ENCODE measurements at regions not wholly inside any gene's neighbourhood (a gene's known extent, or its start where the extent isn't known, plus 50 kb on each side); places are given as distances from the start of the nearest gene placed in this dataset.

- no peaks in the 10 kb centered on the region for H3K9me3 ChIP-seq (ENCODE audit: insufficient read depth, low read depth, low read length)
These were observed 541.2 kb downstream of the QKI start for GRCh38 chr6:163955756-163956155.

GRCh38 chr6:163955096-163955495 is 540.6 kb downstream of the QKI start:
- H3K4me3 ChIP-seq (ENCODE audit: low read length, poor library complexity, severe bottlenecking), result no peak overlapping the region
- TF ChIP-seq EZH2phosphoT487 (IDR thresholded peaks at IDR 0.05; ENCODE audit: borderline replicate concordance) (no peak), CTCF (conservative IDR thresholded peaks at IDR 0.05; ENCODE audit: low read length) (no peak)
- no peaks in the 10 kb centered on the region for H3K4me1 ChIP-seq (ENCODE audit: insufficient read depth, low read length, poor library complexity, severe bottlenecking)
- H3F3A ChIP-seq (ENCODE audit: low read depth), result no peaks in the 10 kb centered on the region
- no peaks in the 10 kb centered on the region for H3K9me2 ChIP-seq (replicated peaks; ENCODE audit: low read depth, low read length)
- no peaks in the 10 kb centered on the region for H3K9me3 ChIP-seq (ENCODE audit: insufficient read depth, low read depth, low read length)
- H3K9ac ChIP-seq (ENCODE audit: low read depth, low read length, poor library complexity, severe bottlenecking), result no peak overlapping the region
- no peak overlapping the region for H3K4me2 ChIP-seq (ENCODE audit: low read depth, low read length, poor library complexity, severe bottlenecking)
- no peaks in the 10 kb centered on the region for H3K79me2 ChIP-seq (ENCODE audit: insufficient read depth, low read length)
- H4K20me1 ChIP-seq (ENCODE audit: insufficient read depth, low read length, poor library complexity, severe bottlenecking), result no peaks in the 10 kb centered on the region
- no peak overlapping the region for H2AFZ ChIP-seq (ENCODE audit: low read length)
- no peaks in the 10 kb centered on the region for H3K36me3 ChIP-seq (ENCODE audit: insufficient read depth, low read length)
- H3K27me3 ChIP-seq (ENCODE audit: insufficient read depth, low read length, poor library complexity, severe bottlenecking), result no peaks in the 10 kb centered on the region

More at GRCh38 chr6:163955756-163956155, 541.2 kb downstream of the QKI start:
- no peaks in the 10 kb centered on the region for H3F3A ChIP-seq (ENCODE audit: low read depth)
- H3K4me2 ChIP-seq (ENCODE audit: low read depth, low read length, poor library complexity, severe bottlenecking), result no peak overlapping the region
- H2AFZ ChIP-seq (ENCODE audit: low read length), result no peak overlapping the region
- H3K36me3 ChIP-seq (ENCODE audit: insufficient read depth, low read length), result no peaks in the 10 kb centered on the region
- no peaks in the 10 kb centered on the region for H3K27me3 ChIP-seq (ENCODE audit: insufficient read depth, low read length, poor library complexity, severe bottlenecking)
- no peaks in the 10 kb centered on the region for H3K9me2 ChIP-seq (replicated peaks; ENCODE audit: low read depth, low read length)
- H4K20me1 ChIP-seq (ENCODE audit: insufficient read depth, low read length, poor library complexity, severe bottlenecking), result no peaks in the 10 kb centered on the region
- no peak overlapping the region for H3K9ac ChIP-seq (ENCODE audit: low read depth, low read length, poor library complexity, severe bottlenecking)
- H3K79me2 ChIP-seq (ENCODE audit: insufficient read depth, low read length), result no peaks in the 10 kb centered on the region
- H3K4me1 ChIP-seq (ENCODE audit: insufficient read depth, low read length, poor library complexity, severe bottlenecking), result no peaks in the 10 kb centered on the region
- TF ChIP-seq EZH2phosphoT487 (IDR thresholded peaks at IDR 0.05; ENCODE audit: borderline replicate concordance) (no peak), CTCF (conservative IDR thresholded peaks at IDR 0.05; ENCODE audit: low read length) (no peak)
- H3K4me3 ChIP-seq (ENCODE audit: low read length, poor library complexity, severe bottlenecking), result no peak overlapping the region

- no peaks in the 10 kb centered on the region for H3K27me3 ChIP-seq (ENCODE audit: insufficient read depth, low read length, poor library complexity, severe bottlenecking)
- no peaks in the 10 kb centered on the region for H3K79me2 ChIP-seq (ENCODE audit: insufficient read depth, low read length)
- no peak overlapping the region for H2AFZ ChIP-seq (ENCODE audit: low read length)
- H3K36me3 ChIP-seq (ENCODE audit: insufficient read depth, low read length), result no peaks in the 10 kb centered on the region
- TF ChIP-seq EZH2phosphoT487 (IDR thresholded peaks at IDR 0.05; ENCODE audit: borderline replicate concordance), result no peak
- no peak for TF ChIP-seq CTCF (conservative IDR thresholded peaks at IDR 0.05; ENCODE audit: low read length)
- H3K9ac ChIP-seq (ENCODE audit: low read depth, low read length, poor library complexity, severe bottlenecking), result no peak overlapping the region
- no peaks in the 10 kb centered on the region for H4K20me1 ChIP-seq (ENCODE audit: insufficient read depth, low read length, poor library complexity, severe bottlenecking)
- no peaks in the 10 kb centered on the region for H3K9me3 ChIP-seq (ENCODE audit: insufficient read depth, low read depth, low read length)
- no peaks in the 10 kb centered on the region for H3K4me1 ChIP-seq (ENCODE audit: insufficient read depth, low read length, poor library complexity, severe bottlenecking)
- H3K4me2 ChIP-seq (ENCODE audit: low read depth, low read length, poor library complexity, severe bottlenecking), result no peak overlapping the region
- no peaks in the 10 kb centered on the region for H3F3A ChIP-seq (ENCODE audit: low read depth)
- H3K9me2 ChIP-seq (replicated peaks; ENCODE audit: low read depth, low read length), result no peaks in the 10 kb centered on the region
- no peak overlapping the region for H3K4me3 ChIP-seq (ENCODE audit: low read length, poor library complexity, severe bottlenecking)
These were observed 539.7 kb downstream of the QKI start for GRCh38 chr6:163954088-163954775.
